ENCODE measurements at regions not wholly inside any gene's neighbourhood (a gene's known extent, or its start where the extent isn't known, plus 50 kb on each side); places are given as distances from the start of the nearest gene placed in this dataset.

GRCh38 chr3:22039161-22039560 lies 288.2 kb upstream of the ZNF385D start (continued):
- no peak for TF ChIP-seq FOXP4 (CRISPR knock-in tag; IDR thresholded peaks at IDR 0.05)
- TF ChIP-seq ZBTB43 (CRISPR knock-in tag; IDR thresholded peaks at IDR 0.05): no peak
- TF ChIP-seq NFYB (CRISPR knock-in tag; conservative IDR thresholded peaks at IDR 0.05; ENCODE audit: low read depth): no peak
- no peak for TF ChIP-seq ZNF396 (CRISPR knock-in tag; IDR thresholded peaks at IDR 0.05; ENCODE audit: borderline replicate concordance)
- TF ChIP-seq PRRX2 (CRISPR knock-in tag; IDR thresholded peaks at IDR 0.05): no peak
- no peak for TF ChIP-seq IRF1 (CRISPR knock-in tag; IDR thresholded peaks at IDR 0.05)
- no peak for TF ChIP-seq E2F1 (CRISPR knock-in tag; IDR thresholded peaks at IDR 0.05)
- TF ChIP-seq NFATC4 (CRISPR knock-in tag; IDR thresholded peaks at IDR 0.05): no peak
- TF ChIP-seq FOXK1 (CRISPR knock-in tag; IDR thresholded peaks at IDR 0.05): no peak
- no peak for TF ChIP-seq ZNF512 (CRISPR knock-in tag; IDR thresholded peaks at IDR 0.05; ENCODE audit: borderline replicate concordance)
- no peak for TF ChIP-seq ZNF219 (CRISPR knock-in tag; IDR thresholded peaks at IDR 0.05; ENCODE audit: borderline replicate concordance)
- no peak for TF ChIP-seq NR3C1 (CRISPR knock-in tag; conservative IDR thresholded peaks at IDR 0.05; ENCODE audit: low read depth)
- TF ChIP-seq OVOL2 (CRISPR knock-in tag; IDR thresholded peaks at IDR 0.05; ENCODE audit: borderline replicate concordance): no peak

GRCh38 chr3:22040150-22040549 lies 289.1 kb upstream of the ZNF385D start:
- H3K4me3 Mint-ChIP-seq: no peak overlapping the region
- H3K27me3 Mint-ChIP-seq (ENCODE audit: low read depth): no peaks in the 10 kb centered on the region
- ATAC-seq (no peak), DNase-seq (ENCODE audit: low spot score) (no peak)
- H3K27ac Mint-ChIP-seq: no peak overlapping the region
- POLR2A ChIA-PET: no interaction called here
- no peaks in the 10 kb centered on the region for H3K9me3 Mint-ChIP-seq
- H3K36me3 Mint-ChIP-seq: no peaks in the 10 kb centered on the region
- peaks cover 9% of the 10 kb centered on the region for H3K4me1 Mint-ChIP-seq
- TF ChIP-seq ZNF121 (CRISPR knock-in tag; IDR thresholded peaks at IDR 0.05) (no peak), ETV6 (CRISPR knock-in tag; IDR thresholded peaks at IDR 0.05) (no peak), AR (CRISPR knock-in tag; IDR thresholded peaks at IDR 0.05) (no peak), ATF1 (CRISPR knock-in tag; IDR thresholded peaks at IDR 0.05) (no peak), ZNF671 (CRISPR knock-in tag; IDR thresholded peaks at IDR 0.05) (no peak), TP53 (CRISPR knock-in tag; IDR thresholded peaks at IDR 0.05) (no peak), ZBTB43 (CRISPR knock-in tag; IDR thresholded peaks at IDR 0.05) (no peak)
- CTCF ChIA-PET: no interaction called here

Measured in WTC11 (cell line).